Type B pancreatic cell (in vitro differentiated cells): ENCODE measurements at regions not wholly inside any gene's neighbourhood (a gene's known extent, or its start where the extent isn't known, plus 50 kb on each side); places are given as distances from the start of the nearest gene placed in this dataset.

Experiments
- DNase-seq: peaks from one replicate; pipeline ENCODE4 v3.0.0; 2021; ENCODE audit warnings: mixed read lengths; ENCODE audit not compliant: unreplicated experiment; ENCODE audit errors: extremely low spot score
- H3K27ac Mint-ChIP-seq: 2 replicates; pipeline ENCODE4 v1.8.0; 2021; ENCODE audit warnings: mild to moderate bottlenecking, mixed read lengths
- H3K27me3 Mint-ChIP-seq: 2 replicates; pipeline ENCODE4 v1.8.0; 2021; ENCODE audit warnings: mixed read lengths
- H3K36me3 Mint-ChIP-seq: 2 replicates; pipeline ENCODE4 v1.8.0; 2021; ENCODE audit warnings: mixed read lengths
- H3K4me1 Mint-ChIP-seq: one replicate; pipeline ENCODE4 v1.8.0; 2021; ENCODE audit warnings: mixed read lengths; ENCODE audit not compliant: unreplicated experiment
- H3K4me3 Mint-ChIP-seq: 2 replicates; pipeline ENCODE4 v1.8.0; 2021; ENCODE audit warnings: mild to moderate bottlenecking, mixed read lengths
- H3K9me3 Mint-ChIP-seq: 2 replicates; pipeline ENCODE4 v1.8.0; 2021; ENCODE audit warnings: mixed read lengths
- CTCF ChIP-seq: fragments of 200-600 bp; sonication (generic); conservative IDR thresholded peaks from 2 replicates; pipeline ENCODE4 v1.5.0; 2021; ENCODE audit warnings: antibody characterized with exemption, mild to moderate bottlenecking

GRCh38 chr1:79363430-79363829, 356.9 kb upstream of the ADGRL4 start:
- no peak overlapping the region for H3K4me3 Mint-ChIP-seq
- no peaks in the 10 kb centered on the region for H3K9me3 Mint-ChIP-seq
- no peaks in the 10 kb centered on the region for H3K36me3 Mint-ChIP-seq
- peaks cover 12% of the 10 kb centered on the region for H3K4me1 Mint-ChIP-seq
- H3K27ac Mint-ChIP-seq: no peak overlapping the region
- H3K27me3 Mint-ChIP-seq: peaks cover 10% of the 10 kb centered on the region
- DNase-seq: no peak
- no peak for TF ChIP-seq CTCF

- Mint-ChIP-seq H3K4me1 (peaks cover 12% of the 10 kb centered on the region), H3K4me3 (no peak overlapping the region), H3K36me3 (no peaks in the 10 kb centered on the region), H3K9me3 (no peaks in the 10 kb centered on the region), H3K27ac (no peak overlapping the region), H3K27me3 (peaks cover 8% of the 10 kb centered on the region)
- TF ChIP-seq CTCF: peak; percentile 63
- no peak for DNase-seq
Observed at GRCh38 chr1:79362470-79362869, 355.9 kb upstream of the ADGRL4 start.

GRCh38 chr1:79355090-79355489, 348.6 kb upstream of the ADGRL4 start:
- no peak for DNase-seq
- H3K4me3 Mint-ChIP-seq: no peak overlapping the region
- H3K9me3 Mint-ChIP-seq: no peaks in the 10 kb centered on the region
- no peaks in the 10 kb centered on the region for H3K36me3 Mint-ChIP-seq
- peaks cover 7% of the 10 kb centered on the region for H3K27me3 Mint-ChIP-seq
- H3K4me1 Mint-ChIP-seq: peaks cover 5% of the 10 kb centered on the region
- no peak for TF ChIP-seq CTCF
- H3K27ac Mint-ChIP-seq: no peak overlapping the region

- DNase-seq: no peak
- Mint-ChIP-seq H3K27me3 (peaks cover 7% of the 10 kb centered on the region), H3K9me3 (no peaks in the 10 kb centered on the region), H3K4me1 (peaks cover 5% of the 10 kb centered on the region), H3K27ac (no peak overlapping the region), H3K36me3 (no peaks in the 10 kb centered on the region), H3K4me3 (no peak overlapping the region)
- TF ChIP-seq CTCF: peak; percentile 69
Observed at GRCh38 chr1:79353224-79353623, 346.7 kb upstream of the ADGRL4 start.

GRCh38 chr1:79326875-79327274, 320.3 kb upstream of the ADGRL4 start:
- Mint-ChIP-seq H3K27ac (no peak overlapping the region), H3K4me1 (no peaks in the 10 kb centered on the region), H3K4me3 (no peak overlapping the region), H3K36me3 (no peaks in the 10 kb centered on the region), H3K9me3 (peaks cover 9% of the 10 kb centered on the region), H3K27me3 (no peaks in the 10 kb centered on the region)
- TF ChIP-seq CTCF: no peak
- DNase-seq: no peak

- H3K4me3 Mint-ChIP-seq: no peak overlapping the region
- H3K36me3 Mint-ChIP-seq: no peaks in the 10 kb centered on the region
- H3K27ac Mint-ChIP-seq: no peak overlapping the region
- H3K4me1 Mint-ChIP-seq: no peaks in the 10 kb centered on the region
- TF ChIP-seq CTCF: no peak
- no peak for DNase-seq
- H3K9me3 Mint-ChIP-seq: peaks cover 9% of the 10 kb centered on the region
- no peaks in the 10 kb centered on the region for H3K27me3 Mint-ChIP-seq
Observed at GRCh38 chr1:79325705-79326104, 319.2 kb upstream of the ADGRL4 start.
